GM12878 (cell line): ENCODE measurements at regions not wholly inside any gene's neighbourhood (a gene's known extent, or its start where the extent isn't known, plus 50 kb on each side); places are given as distances from the start of the nearest gene placed in this dataset.

Experiments
- ATAC-seq: fragments of 200-7000 bp; cut with Tn5 transposase; 3 replicates; pipeline ENCODE4 v1.9.1; 2020; ENCODE audit warnings: mild to moderate bottlenecking, moderate library complexity
- BruUV-seq: library from RNA; stranded (reverse); fragments of 400-500 nt; replicated peaks from 2 replicates; lab custom pipeline; 2021; lab: Mats Ljungman, UMichigan
- CTCF ChIA-PET: fragments of 300-600 bp; sonication (Branson Sonifier 250); formaldehyde crosslinking; extraction: SDS; loops from one replicate; lab custom pipeline; 2021; ENCODE audit warnings: inconsistent platforms; lab: Yijun Ruan, JAX
- POLR2A ChIA-PET: fragments of 350-600 bp; formaldehyde crosslinking; extraction: SDS; loops from one replicate; lab custom pipeline; 2021; ENCODE audit warnings: inconsistent platforms; lab: Charles Lee
- RAD21 ChIA-PET: fragments of 300-600 bp; sonication (Branson Sonifier 250); formaldehyde crosslinking; loops from one replicate; lab custom pipeline; 2023; ENCODE audit warnings: antibody characterized with exemption; ENCODE audit not compliant: unreplicated experiment; lab: Charles Lee
- SMC1A ChIA-PET: fragments of 300-600 bp; sonication (Branson Sonifier 250); formaldehyde crosslinking; loops from one replicate; lab custom pipeline; 2023; ENCODE audit not compliant: unreplicated experiment, uncharacterized antibody; lab: Charles Lee
- DNase-seq: peaks from one replicate; pipeline ENCODE4 v3.0.0-alpha.2; 2011; ENCODE audit warnings: low read depth, low spot score
- FAIRE-seq: peaks from 3 replicates; lab custom pipeline; 2011; peaks lifted over from hg19 to GRCh38; lab: Jason Lieb, UNC
- H2AFZ ChIP-seq: 2 replicates; pipeline ENCODE4 v1.6.0; 2011; ENCODE audit warnings: low read depth, low read length, control low read depth; ENCODE audit not compliant: control insufficient read depth
- H3K27ac ChIP-seq: 2 replicates; pipeline ENCODE4 v1.5.1; 2011; ENCODE audit warnings: control low read depth; ENCODE audit not compliant: control insufficient read depth, insufficient read depth
- H3K27me3 ChIP-seq, 2 experiments: replicated peaks in 1 of 2; 2 replicates each; pipeline versions ENCODE4 v1.6.0 to v1.6.1; 2011; ENCODE audit warnings: low read length in 1 of 2; ENCODE audit not compliant: control insufficient read depth in 2 of 2, insufficient read depth in 2 of 2
- H3K36me3 ChIP-seq, 2 experiments: 2 replicates each; pipeline ENCODE4 v1.5.1; 2011; ENCODE audit warnings: low read length in 1 of 2; ENCODE audit not compliant: control insufficient read depth in 2 of 2, insufficient read depth in 2 of 2
- H3K4me1 ChIP-seq: 2 replicates; pipeline ENCODE4 v1.6.1; 2011; ENCODE audit warnings: mild to moderate bottlenecking, low read length, moderate library complexity, mixed read lengths; ENCODE audit not compliant: control insufficient read depth, insufficient read depth
- H3K4me2 ChIP-seq: 2 replicates; pipeline ENCODE4 v1.6.0; 2011; ENCODE audit warnings: control low read depth; ENCODE audit not compliant: control insufficient read depth, insufficient read depth
- H3K4me3 ChIP-seq: fragments of 200-600 bp; sonication (generic); 2 replicates; pipeline ENCODE4 v1.5.1; 2016
- H3K79me2 ChIP-seq: 2 replicates; pipeline ENCODE4 v1.6.0; 2011; ENCODE audit warnings: low read length; ENCODE audit not compliant: control insufficient read depth, insufficient read depth
- H3K9ac ChIP-seq: 2 replicates; pipeline ENCODE4 v1.8.0; 2011; ENCODE audit warnings: low read length, control low read depth, mixed read lengths; ENCODE audit not compliant: control insufficient read depth, insufficient read depth
- H3K9me3 ChIP-seq: replicated peaks from 3 replicates; pipeline ENCODE4 v1.5.1; 2011; ENCODE audit warnings: mild to moderate bottlenecking, low read length; ENCODE audit not compliant: control insufficient read depth, insufficient read depth
- H4K20me1 ChIP-seq: 2 replicates; pipeline ENCODE4 v1.6.0; 2011; ENCODE audit not compliant: control insufficient read depth, insufficient read depth
- BACH1 ChIP-seq: fragments of 450-650 bp; IDR thresholded peaks from 2 replicates; pipeline ENCODE4 v1.6.1; 2017; ENCODE audit warnings: mild to moderate bottlenecking, borderline replicate concordance
- HDAC6 ChIP-seq: fragments of 200-600 bp; sonication (generic); IDR thresholded peaks from one replicate; pipeline ENCODE4 v1.8.0; 2017; ENCODE audit warnings: antibody characterized with exemption; ENCODE audit not compliant: unreplicated experiment
- PAX8 ChIP-seq: fragments of 450-650 bp; IDR thresholded peaks from 2 replicates; pipeline ENCODE4 v1.6.1; 2017; ENCODE audit warnings: mild to moderate bottlenecking, moderate library complexity
- RELA ChIP-seq: fragments of 450-650 bp; IDR thresholded peaks from 2 replicates; pipeline ENCODE4 v1.8.0; 2014; ENCODE audit warnings: borderline replicate concordance; ENCODE audit not compliant: partially characterized antibody
- ZZZ3 ChIP-seq: IDR thresholded peaks from 2 replicates; pipeline ENCODE4 v1.6.1; 2011; ENCODE audit warnings: low read depth; ENCODE audit not compliant: control insufficient read depth, insufficient read length
- WGBS: methylation state at CpG from one replicate; pipeline ENCODE4 v1.1.6; 2016; ENCODE audit warnings: low lambda C conversion rate; ENCODE audit not compliant: insufficient replicate concordance, insufficient coverage; ENCODE audit errors: missing lambda C conversion rate; 5-methylcytosine and 5-hydroxymethylcytosine counted together
- in situ Hi-C: fragments of 300-500 bp; cut with MboI; formaldehyde crosslinking; loops from 9 replicates; pipeline ENCODE4 v1.14.3; 2018; ENCODE audit warnings: mixed read lengths
- intact Hi-C: fragments of 100-400 bp; cut with micrococcal nuclease; formaldehyde crosslinking; loops from one replicate; pipeline ENCODE4 v1.14.2; 2022; ENCODE audit not compliant: unreplicated experiment
- TF ChIP-seq, protein P1 (sequence below): fragments of 450-650 bp; IDR thresholded peaks from 2 replicates; pipeline ENCODE4 v1.6.1; 2017; ENCODE audit warnings: mild to moderate bottlenecking, moderate library complexity

DNA sequence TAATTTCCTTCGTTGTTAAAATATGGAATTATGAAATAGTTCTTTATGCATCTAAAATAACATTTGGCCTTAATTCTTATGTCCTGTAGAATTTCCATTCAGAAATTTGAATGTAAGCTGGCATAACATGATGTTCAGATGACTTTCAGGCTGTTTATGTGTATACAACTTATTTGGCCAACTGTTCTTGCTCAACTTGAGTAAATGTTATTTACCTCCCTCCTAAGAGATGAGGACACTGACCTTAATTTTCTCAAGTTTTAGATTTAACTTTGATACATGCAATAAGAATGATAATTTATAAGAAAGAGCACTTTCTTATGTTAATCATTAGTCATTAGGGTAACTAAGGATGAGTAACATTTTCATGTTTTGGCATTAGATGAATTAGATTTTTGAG lies 365.4 kb downstream of the AEBP2 start (continued):
- TF ChIP-seq, protein P1, sequence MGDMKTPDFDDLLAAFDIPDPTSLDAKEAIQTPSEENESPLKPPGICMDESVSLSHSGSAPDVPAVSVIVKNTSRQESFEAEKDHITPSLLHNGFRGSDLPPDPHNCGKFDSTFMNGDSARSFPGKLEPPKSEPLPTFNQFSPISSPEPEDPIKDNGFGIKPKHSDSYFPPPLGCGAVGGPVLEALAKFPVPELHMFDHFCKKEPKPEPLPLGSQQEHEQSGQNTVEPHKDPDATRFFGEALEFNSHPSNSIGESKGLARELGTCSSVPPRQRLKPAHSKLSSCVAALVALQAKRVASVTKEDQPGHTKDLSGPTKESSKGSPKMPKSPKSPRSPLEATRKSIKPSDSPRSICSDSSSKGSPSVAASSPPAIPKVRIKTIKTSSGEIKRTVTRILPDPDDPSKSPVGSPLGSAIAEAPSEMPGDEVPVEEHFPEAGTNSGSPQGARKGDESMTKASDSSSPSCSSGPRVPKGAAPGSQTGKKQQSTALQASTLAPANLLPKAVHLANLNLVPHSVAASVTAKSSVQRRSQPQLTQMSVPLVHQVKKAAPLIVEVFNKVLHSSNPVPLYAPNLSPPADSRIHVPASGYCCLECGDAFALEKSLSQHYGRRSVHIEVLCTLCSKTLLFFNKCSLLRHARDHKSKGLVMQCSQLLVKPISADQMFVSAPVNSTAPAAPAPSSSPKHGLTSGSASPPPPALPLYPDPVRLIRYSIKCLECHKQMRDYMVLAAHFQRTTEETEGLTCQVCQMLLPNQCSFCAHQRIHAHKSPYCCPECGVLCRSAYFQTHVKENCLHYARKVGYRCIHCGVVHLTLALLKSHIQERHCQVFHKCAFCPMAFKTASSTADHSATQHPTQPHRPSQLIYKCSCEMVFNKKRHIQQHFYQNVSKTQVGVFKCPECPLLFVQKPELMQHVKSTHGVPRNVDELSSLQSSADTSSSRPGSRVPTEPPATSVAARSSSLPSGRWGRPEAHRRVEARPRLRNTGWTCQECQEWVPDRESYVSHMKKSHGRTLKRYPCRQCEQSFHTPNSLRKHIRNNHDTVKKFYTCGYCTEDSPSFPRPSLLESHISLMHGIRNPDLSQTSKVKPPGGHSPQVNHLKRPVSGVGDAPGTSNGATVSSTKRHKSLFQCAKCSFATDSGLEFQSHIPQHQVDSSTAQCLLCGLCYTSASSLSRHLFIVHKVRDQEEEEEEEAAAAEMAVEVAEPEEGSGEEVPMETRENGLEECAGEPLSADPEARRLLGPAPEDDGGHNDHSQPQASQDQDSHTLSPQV = no peak
- TF ChIP-seq BACH1 = no peak
- TF ChIP-seq ZZZ3 = no peak
- no peak for TF ChIP-seq PAX8
- no peak for TF ChIP-seq RELA

DNA sequence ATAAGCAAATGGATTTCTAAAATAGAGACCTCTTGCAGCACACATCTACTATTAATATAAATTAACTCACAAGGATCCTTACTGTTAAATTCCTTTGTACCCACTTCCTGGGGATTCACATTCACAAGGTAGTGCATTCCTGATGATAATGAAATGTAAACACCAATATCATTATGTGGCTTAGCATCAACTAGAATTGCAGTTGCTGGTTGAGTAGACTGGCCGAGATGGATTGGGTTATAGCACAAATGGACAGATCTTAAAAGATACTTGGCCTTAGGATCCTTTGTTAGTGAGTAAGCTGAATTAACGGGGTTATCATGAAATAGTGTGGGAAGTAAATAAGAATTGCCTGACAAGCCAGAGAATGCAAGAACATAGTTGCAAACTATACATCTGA lies 369.1 kb downstream of the AEBP2 start:
- H4K20me1 ChIP-seq = no peaks in the 10 kb centered on the region
- 0% methylated on average over 2 of the region's 2 CpGs for WGBS
- H3K36me3 ChIP-seq = no peaks in the 10 kb centered on the region
- H3K4me2 ChIP-seq = no peak overlapping the region
- in situ Hi-C loops = no loop called here
- ChIA-PET RAD21 (no interaction called here), POLR2A (no interaction called here), CTCF (no interaction called here), SMC1A (no interaction called here)
- ATAC-seq (no peak), FAIRE-seq (no peak), DNase-seq (no peak)
- intact Hi-C loops = no loop called here
- no peak overlapping the region for H3K27ac ChIP-seq
- no peak overlapping the region for H2AFZ ChIP-seq
- no TSS peak for BruUV-seq
- no peak overlapping the region for H3K4me3 ChIP-seq
- H3K79me2 ChIP-seq = no peaks in the 10 kb centered on the region
- H3K27me3 ChIP-seq = no peaks in the 10 kb centered on the region
- H3K9ac ChIP-seq = no peak overlapping the region
- no peaks in the 10 kb centered on the region for H3K4me1 ChIP-seq
- no peaks in the 10 kb centered on the region; the same call in 2 of the 3 replicates for H3K9me3 ChIP-seq
- TF ChIP-seq HDAC6 = no peak
